ENCODE measurements at regions not wholly inside any gene's neighbourhood (a gene's known extent, or its start where the extent isn't known, plus 50 kb on each side); places are given as distances from the start of the nearest gene placed in this dataset.

DNA sequence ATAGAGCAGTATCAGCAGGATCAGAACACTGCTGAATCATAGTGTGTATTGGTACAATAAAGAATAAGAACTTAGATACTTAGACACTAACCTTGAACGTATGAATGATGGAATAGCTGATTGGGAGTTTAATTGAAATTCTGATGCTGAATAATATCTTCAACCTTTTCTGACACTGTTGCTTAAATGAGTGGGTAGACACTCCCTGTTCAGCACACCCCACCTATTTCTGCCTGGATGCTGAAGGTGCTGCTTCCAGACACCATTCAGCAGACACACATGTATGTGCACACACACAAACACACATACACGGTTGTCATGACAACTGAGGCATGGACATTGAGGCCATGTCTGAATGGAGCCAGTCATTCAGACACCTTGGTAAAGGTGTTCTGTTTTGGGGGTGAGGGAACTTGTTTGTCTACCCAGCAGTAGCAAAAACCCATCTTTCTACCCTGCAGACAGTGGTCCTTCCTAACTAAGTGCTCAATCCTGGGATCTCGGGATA, 54.3 kb downstream of the TMEM215 start:
- CTCF ChIA-PET: no interaction called here
- no peaks in the 10 kb centered on the region for H3K4me1 Mint-ChIP-seq (ENCODE audit: low read depth)
- peaks cover 9% of the 10 kb centered on the region for H3K27me3 Mint-ChIP-seq
- H3K36me3 Mint-ChIP-seq (ENCODE audit: low read depth): no peaks in the 10 kb centered on the region
- TF ChIP-seq, protein P1, sequence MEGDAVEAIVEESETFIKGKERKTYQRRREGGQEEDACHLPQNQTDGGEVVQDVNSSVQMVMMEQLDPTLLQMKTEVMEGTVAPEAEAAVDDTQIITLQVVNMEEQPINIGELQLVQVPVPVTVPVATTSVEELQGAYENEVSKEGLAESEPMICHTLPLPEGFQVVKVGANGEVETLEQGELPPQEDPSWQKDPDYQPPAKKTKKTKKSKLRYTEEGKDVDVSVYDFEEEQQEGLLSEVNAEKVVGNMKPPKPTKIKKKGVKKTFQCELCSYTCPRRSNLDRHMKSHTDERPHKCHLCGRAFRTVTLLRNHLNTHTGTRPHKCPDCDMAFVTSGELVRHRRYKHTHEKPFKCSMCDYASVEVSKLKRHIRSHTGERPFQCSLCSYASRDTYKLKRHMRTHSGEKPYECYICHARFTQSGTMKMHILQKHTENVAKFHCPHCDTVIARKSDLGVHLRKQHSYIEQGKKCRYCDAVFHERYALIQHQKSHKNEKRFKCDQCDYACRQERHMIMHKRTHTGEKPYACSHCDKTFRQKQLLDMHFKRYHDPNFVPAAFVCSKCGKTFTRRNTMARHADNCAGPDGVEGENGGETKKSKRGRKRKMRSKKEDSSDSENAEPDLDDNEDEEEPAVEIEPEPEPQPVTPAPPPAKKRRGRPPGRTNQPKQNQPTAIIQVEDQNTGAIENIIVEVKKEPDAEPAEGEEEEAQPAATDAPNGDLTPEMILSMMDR (IDR thresholded peaks at IDR 0.05): no peak
- no peak overlapping the region for H3K4me3 Mint-ChIP-seq
- no peak overlapping the region for H3K27ac Mint-ChIP-seq
- ATAC-seq (no peak), DNase-seq (no peak)
- no peaks in the 10 kb centered on the region for H3K9me3 Mint-ChIP-seq
- POLR2A ChIA-PET: no interaction called here
- intact Hi-C loops (cut with micrococcal nuclease): no loop called here

DNA sequence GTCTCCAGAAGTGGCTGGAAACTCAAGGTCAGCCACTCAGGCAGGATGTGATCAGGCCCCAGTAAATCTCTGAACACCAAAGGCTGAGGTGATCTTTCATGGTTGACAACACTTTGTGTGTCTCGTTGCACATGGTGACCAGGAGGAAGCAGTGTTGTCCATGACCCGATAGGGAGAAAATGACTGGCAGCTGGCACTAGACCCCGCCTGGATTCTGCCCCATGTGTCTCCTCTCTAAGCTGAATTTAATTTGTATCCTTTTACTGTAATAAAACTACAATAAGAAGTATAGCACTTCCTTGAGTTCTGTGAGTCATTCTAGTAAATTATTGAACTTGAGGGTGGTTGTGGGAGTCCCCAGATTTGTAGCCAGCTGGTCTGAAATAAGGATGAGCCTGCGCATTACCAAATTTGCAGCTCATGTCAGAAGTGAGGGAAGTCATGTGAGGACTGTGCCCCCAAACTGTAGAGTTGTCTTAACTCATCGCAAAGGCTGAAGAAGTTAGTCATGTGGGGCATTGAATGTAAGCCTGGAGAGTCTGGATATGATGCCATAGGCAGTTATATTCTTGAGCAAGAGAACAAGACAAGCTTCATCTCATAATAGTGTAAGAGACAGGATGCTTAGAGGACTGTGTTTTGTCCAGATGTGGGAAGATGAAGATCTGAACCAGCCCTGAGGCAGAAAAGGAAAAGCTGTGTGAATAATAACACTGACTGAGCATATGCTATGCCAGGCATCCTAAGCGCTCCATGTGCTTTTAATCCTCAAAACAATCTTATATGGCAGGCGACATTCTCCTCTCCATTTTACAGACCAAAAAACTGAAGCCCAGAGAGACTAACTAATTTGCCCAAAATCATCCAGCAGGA, 55.9 kb downstream of the TMEM215 start:
- TF ChIP-seq, protein P1 (IDR thresholded peaks at IDR 0.05): no peak
- Mint-ChIP-seq H3K27me3 (peaks cover 11% of the 10 kb centered on the region), H3K4me1 (ENCODE audit: low read depth) (no peaks in the 10 kb centered on the region), H3K9me3 (no peaks in the 10 kb centered on the region), H3K36me3 (ENCODE audit: low read depth) (no peaks in the 10 kb centered on the region), H3K27ac (no peak overlapping the region), H3K4me3 (no peak overlapping the region)
- intact Hi-C loops (cut with micrococcal nuclease): no loop called here
- POLR2A ChIA-PET: no interaction called here
- DNase-seq: no peak
- CTCF ChIA-PET: no interaction called here
- ATAC-seq: no peak

DNA sequence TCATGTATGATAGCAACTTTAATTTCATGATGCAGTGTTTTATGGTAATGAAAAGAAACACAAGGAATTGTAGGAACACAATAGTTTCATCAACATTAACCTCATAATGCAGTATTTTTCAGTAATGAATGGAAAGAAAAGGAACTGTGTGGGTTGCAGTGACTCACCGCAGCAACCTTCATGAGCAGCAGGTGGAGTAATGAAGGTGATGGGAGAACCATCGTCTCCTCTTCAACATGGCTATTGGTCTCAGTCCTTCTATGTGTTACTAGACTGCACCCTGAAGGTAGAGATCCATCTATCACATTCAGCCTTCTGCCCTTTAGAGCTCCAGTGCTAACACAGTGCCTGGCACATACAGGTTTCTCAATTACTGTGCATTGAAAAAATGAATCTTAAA, 58.0 kb downstream of the TMEM215 start:
- no peak for ATAC-seq
- ChIA-PET CTCF (no interaction called here), POLR2A (no interaction called here)
- intact Hi-C loops (cut with micrococcal nuclease): no loop called here
- no peaks in the 10 kb centered on the region for H3K36me3 Mint-ChIP-seq (ENCODE audit: low read depth)
- no peak overlapping the region for H3K4me3 Mint-ChIP-seq
- peaks cover 15% of the 10 kb centered on the region for H3K27me3 Mint-ChIP-seq
- TF ChIP-seq, protein P1 (IDR thresholded peaks at IDR 0.05): no peak
- H3K27ac Mint-ChIP-seq: no peak overlapping the region
- DNase-seq: peak; percentile 18
- no peaks in the 10 kb centered on the region for H3K9me3 Mint-ChIP-seq
- no peaks in the 10 kb centered on the region for H3K4me1 Mint-ChIP-seq (ENCODE audit: low read depth)

DNA sequence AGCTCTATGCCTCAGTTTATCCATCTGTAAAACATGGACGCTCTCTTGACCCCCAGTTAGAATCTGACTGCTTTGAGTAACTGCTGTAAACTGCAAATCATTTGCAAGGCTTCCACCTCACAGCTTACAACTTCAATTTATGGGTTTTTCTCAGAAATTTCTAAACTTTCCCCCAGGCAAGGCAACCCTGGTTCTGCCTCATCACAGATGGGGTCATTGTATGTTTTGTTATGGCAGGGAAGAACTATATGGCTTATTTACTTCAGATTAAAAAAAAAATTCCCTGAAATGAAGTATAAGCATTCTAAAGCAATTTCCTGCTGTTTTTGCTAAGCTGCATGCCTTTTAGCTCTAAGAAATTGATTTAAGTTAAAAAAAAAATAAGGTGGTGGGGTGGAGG, 60.0 kb downstream of the TMEM215 start:
- TF ChIP-seq, protein P1 (IDR thresholded peaks at IDR 0.05): no peak
- peaks cover 13% of the 10 kb centered on the region for H3K27me3 Mint-ChIP-seq
- ChIA-PET CTCF (no interaction called here), POLR2A (no interaction called here)
- intact Hi-C loops (cut with micrococcal nuclease): no loop called here
- no peaks in the 10 kb centered on the region for H3K9me3 Mint-ChIP-seq
- DNase-seq (no peak), ATAC-seq (no peak)
- H3K4me3 Mint-ChIP-seq: no peak overlapping the region
- H3K4me1 Mint-ChIP-seq (ENCODE audit: low read depth): no peaks in the 10 kb centered on the region
- no peaks in the 10 kb centered on the region for H3K36me3 Mint-ChIP-seq (ENCODE audit: low read depth)
- no peak overlapping the region for H3K27ac Mint-ChIP-seq

DNA sequence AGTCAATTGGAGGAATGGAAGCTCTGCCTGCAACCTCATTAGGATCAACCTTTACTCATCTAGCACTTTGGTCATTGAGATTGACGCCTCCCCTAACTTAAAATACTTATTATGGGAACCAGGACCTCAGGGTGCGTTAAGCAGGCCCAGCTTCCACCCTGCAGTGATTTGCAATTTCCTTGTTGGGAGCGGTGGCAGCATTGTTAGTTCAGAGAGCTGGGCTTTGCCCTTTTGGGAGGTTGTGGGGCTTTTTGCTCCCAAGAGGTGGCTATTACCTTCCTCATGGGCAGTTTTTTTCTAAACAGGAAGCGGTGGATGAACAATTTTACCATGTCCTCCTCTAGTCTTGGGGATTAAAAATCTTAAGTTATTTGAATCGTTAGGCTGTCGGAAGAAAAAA, 60.9 kb downstream of the TMEM215 start:
- H3K27ac Mint-ChIP-seq: no peak overlapping the region
- no peak for ATAC-seq
- no peak overlapping the region for H3K4me3 Mint-ChIP-seq
- ChIA-PET POLR2A (no interaction called here), CTCF (no interaction called here)
- no peaks in the 10 kb centered on the region for H3K4me1 Mint-ChIP-seq (ENCODE audit: low read depth)
- H3K27me3 Mint-ChIP-seq: peaks cover 17% of the 10 kb centered on the region
- TF ChIP-seq, protein P1 (IDR thresholded peaks at IDR 0.05): no peak
- DNase-seq: no peak
- H3K9me3 Mint-ChIP-seq: no peaks in the 10 kb centered on the region
- intact Hi-C loops (cut with micrococcal nuclease): no loop called here
- no peaks in the 10 kb centered on the region for H3K36me3 Mint-ChIP-seq (ENCODE audit: low read depth)

Data from activated CD8-positive, alpha-beta T cell treated with anti-CD3 and anti-CD28 coated beads for 36 hours (primary cell).